ENCODE measurements at regions not wholly inside any gene's neighbourhood (a gene's known extent, or its start where the extent isn't known, plus 50 kb on each side); places are given as distances from the start of the nearest gene placed in this dataset.

GRCh38 chr20:39249798-39250197 lies 287.7 kb downstream of the DHX35 start (continued):
- no peak for TF ChIP-seq CTCF (conservative IDR thresholded peaks at IDR 0.05; ENCODE audit: low read depth in 2 of 2)
- TF ChIP-seq REST (IDR thresholded peaks at IDR 0.05; ENCODE audit: unreplicated experiment) = no peak

GRCh38 chr20:39248862-39249485 lies 286.8 kb downstream of the DHX35 start:
- no peaks in the 10 kb centered on the region for H4K20me1 ChIP-seq (replicated peaks; ENCODE audit: insufficient read depth)
- no peak for DNase-seq (ENCODE audit: low spot score)
- Mint-ChIP-seq H3K36me3 (ENCODE audit: low read depth) (no peaks in the 10 kb centered on the region), H3K27ac (no peak overlapping the region), H3K4me1 (no peaks in the 10 kb centered on the region), H3K4me3 (no peak overlapping the region), H3K27me3 (ENCODE audit: insufficient read depth, low read depth, poor library complexity) (peaks cover 2% of the 10 kb centered on the region), H3K9me3 (no peaks in the 10 kb centered on the region)
- H3K79me2 ChIP-seq (replicated peaks; ENCODE audit: insufficient read depth) = no peaks in the 10 kb centered on the region
- no peaks in the 10 kb centered on the region for H3K4me1 ChIP-seq (ENCODE audit: insufficient read depth)
- TF ChIP-seq ETS1 (IDR thresholded peaks at IDR 0.05) (no peak), POLR2AphosphoS5 (IDR thresholded peaks at IDR 0.05; ENCODE audit: low read depth) (no peak)
- no peaks in the 10 kb centered on the region for H3K36me3 ChIP-seq (ENCODE audit: insufficient read depth)
- H3K9me2 ChIP-seq (ENCODE audit: insufficient read depth) = 0 out of 2 replicates have a peak, but pooled peaks cover 3% of the 10 kb centered on the region
- no peak overlapping the region for H3K27ac ChIP-seq (ENCODE audit: low read depth)
- H3K27me3 ChIP-seq (ENCODE audit: insufficient read depth) = no peaks in the 10 kb centered on the region
- ATAC-seq = no peak
- no peak overlapping the region for H3K4me2 ChIP-seq
- no peaks in the 10 kb centered on the region for H3F3A ChIP-seq (replicated peaks; ENCODE audit: low read depth)
- no peak overlapping the region for H3K4me3 ChIP-seq
- no peak overlapping the region for H2AFZ ChIP-seq

- Mint-ChIP-seq H3K27me3 (ENCODE audit: insufficient read depth, low read depth, poor library complexity) (peaks cover 2% of the 10 kb centered on the region), H3K4me1 (no peaks in the 10 kb centered on the region), H3K9me3 (no peaks in the 10 kb centered on the region), H3K4me3 (no peak overlapping the region), H3K36me3 (ENCODE audit: low read depth) (no peaks in the 10 kb centered on the region), H3K27ac (no peak overlapping the region)
- H2AFZ ChIP-seq = no peak overlapping the region
- no peaks in the 10 kb centered on the region for H3K36me3 ChIP-seq (ENCODE audit: insufficient read depth)
- no peak overlapping the region for H3K27ac ChIP-seq (ENCODE audit: low read depth)
- H3K4me2 ChIP-seq = no peak overlapping the region
- H3F3A ChIP-seq (replicated peaks; ENCODE audit: low read depth) = no peaks in the 10 kb centered on the region
- no peaks in the 10 kb centered on the region for H4K20me1 ChIP-seq (replicated peaks; ENCODE audit: insufficient read depth)
- H3K9me2 ChIP-seq (ENCODE audit: insufficient read depth) = 0 out of 2 replicates have a peak, but pooled peaks cover 3% of the 10 kb centered on the region
- no peak for DNase-seq (ENCODE audit: low spot score)
- H3K4me1 ChIP-seq (ENCODE audit: insufficient read depth) = no peaks in the 10 kb centered on the region
- H3K27me3 ChIP-seq (ENCODE audit: insufficient read depth) = no peaks in the 10 kb centered on the region
- no peaks in the 10 kb centered on the region for H3K79me2 ChIP-seq (replicated peaks; ENCODE audit: insufficient read depth)
- ATAC-seq = no peak
- no peak overlapping the region for H3K4me3 ChIP-seq
- TF ChIP-seq ZNF331 (CRISPR knock-in tag; IDR thresholded peaks at IDR 0.05; ENCODE audit: low read depth) (no peak), ZNF114 (CRISPR knock-in tag; IDR thresholded peaks at IDR 0.05) (no peak), CTCF (conservative IDR thresholded peaks at IDR 0.05; ENCODE audit: low read depth in 2 of 2) (no peak), CREB1 (CRISPR knock-in tag; IDR thresholded peaks at IDR 0.05; ENCODE audit: low read depth) (no peak)
Observed at GRCh38 chr20:39248171-39248861, 286.2 kb downstream of the DHX35 start.
